ENCODE measurements at regions not wholly inside any gene's neighbourhood (a gene's known extent, or its start where the extent isn't known, plus 50 kb on each side); places are given as distances from the start of the nearest gene placed in this dataset.

GRCh38 chr13:21823416-21823815 lies 152.5 kb downstream of the FGF9 start:
- no peak for DNase-seq

- no peak for DNase-seq
Measured at GRCh38 chr13:21823949-21824348, 153.1 kb downstream of the FGF9 start.

GRCh38 chr13:21825186-21825585 lies 154.3 kb downstream of the FGF9 start:
- no peak for DNase-seq

- no peak for DNase-seq
Measured at GRCh38 chr13:21825801-21826200, 154.9 kb downstream of the FGF9 start.

GRCh38 chr13:21826214-21827015 lies 155.5 kb downstream of the FGF9 start:
- no peak for DNase-seq

DNA sequence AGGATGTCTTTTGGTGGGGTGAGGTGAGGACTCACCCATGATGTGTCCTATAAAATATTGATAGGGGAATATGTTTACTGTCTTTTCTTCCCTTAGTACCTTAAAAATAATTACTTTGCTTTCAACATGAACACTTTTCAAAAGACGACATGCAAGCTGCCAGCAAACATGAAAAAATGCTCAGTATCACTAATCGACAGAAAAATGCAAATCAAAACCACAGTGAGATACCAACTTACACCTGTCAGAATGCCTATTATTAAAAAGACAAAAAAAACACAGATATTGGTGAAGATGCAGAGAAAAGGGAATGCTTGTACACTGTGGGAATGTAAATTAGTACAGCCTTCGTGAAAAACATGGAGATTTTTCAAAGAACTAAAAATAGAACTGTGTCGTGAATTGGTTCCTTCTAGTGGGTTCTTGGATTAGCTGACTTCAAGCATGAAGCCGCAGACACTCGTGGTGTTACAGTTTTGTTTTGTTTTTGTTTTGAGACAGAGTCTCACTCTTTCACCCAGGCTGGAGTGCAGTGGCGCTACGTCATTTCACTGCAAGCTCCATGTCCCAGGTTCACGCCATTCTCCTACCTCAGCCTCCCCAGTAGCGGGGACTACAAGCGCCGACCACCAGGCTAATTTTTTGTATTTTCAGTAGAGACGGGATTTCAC lies 160.9 kb downstream of the FGF9 start:
- DNase-seq: no peak

- no peak for DNase-seq
Measured at GRCh38 chr13:21833921-21834320, 163.0 kb downstream of the FGF9 start.

DNA sequence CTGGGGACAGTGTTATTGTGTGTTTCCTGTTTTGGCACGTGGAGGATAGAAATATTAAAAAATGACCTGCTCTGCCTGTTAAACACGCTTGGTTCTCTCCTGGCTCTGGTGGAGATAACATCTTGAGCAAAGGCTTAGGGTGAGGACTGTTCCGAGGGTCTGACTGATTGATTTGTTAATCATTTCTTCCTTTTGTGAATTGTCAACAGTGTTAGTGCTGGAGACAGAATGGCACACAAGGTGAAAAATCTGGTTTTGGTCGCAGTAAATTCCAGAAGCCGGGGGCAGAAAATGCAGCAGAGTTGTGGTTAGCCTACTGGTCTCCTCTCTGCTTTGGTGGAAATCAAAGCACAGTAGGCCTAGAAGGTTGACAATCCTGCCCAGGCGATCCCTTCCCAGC lies 163.6 kb downstream of the FGF9 start:
- DNase-seq: no peak

- no peak for DNase-seq
Measured at GRCh38 chr13:21837288-21837687, 166.4 kb downstream of the FGF9 start.

GRCh38 chr13:21837841-21838551 lies 167.1 kb downstream of the FGF9 start:
- DNase-seq: no peak

DNA sequence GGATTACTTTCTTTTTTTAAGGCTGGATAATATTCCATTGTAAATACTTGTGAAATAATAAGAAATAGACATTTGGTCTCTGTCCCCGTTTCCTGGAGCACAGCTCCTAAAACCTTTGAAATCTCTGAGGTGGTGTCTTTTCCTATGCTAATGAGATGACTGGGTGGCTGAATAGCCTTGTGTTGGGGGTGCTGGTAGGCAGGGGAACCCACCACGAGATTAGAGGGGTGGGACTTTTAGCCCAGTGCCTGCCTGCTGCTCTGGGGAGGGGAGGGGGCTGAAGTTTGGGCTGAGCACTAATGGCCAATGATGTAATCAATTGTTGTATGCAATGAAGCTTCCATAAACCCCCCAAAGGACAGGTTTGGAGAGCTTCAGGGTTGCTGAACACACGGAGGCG lies 175.7 kb downstream of the FGF9 start:
- no peak for DNase-seq

DNA sequence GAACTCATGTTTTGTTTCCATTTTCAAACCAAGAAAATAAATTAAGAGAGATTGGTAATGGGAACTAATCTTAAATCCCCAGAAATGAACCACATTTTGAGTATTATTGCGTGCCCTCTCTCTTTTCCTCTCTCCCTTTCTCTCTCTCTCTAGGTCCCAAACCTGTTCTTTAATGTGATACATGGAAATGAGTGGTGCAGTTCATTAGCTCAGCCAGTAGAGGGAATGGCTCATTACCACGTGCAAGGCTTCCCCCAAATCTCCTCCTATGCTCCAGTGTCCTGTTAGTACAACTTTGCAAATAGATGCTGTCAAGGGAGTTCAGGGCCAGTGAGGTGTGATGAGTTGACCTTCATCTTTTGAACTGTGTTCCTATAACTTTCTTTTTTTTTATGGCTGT lies 178.4 kb downstream of the FGF9 start:
- no peak for DNase-seq

DNA sequence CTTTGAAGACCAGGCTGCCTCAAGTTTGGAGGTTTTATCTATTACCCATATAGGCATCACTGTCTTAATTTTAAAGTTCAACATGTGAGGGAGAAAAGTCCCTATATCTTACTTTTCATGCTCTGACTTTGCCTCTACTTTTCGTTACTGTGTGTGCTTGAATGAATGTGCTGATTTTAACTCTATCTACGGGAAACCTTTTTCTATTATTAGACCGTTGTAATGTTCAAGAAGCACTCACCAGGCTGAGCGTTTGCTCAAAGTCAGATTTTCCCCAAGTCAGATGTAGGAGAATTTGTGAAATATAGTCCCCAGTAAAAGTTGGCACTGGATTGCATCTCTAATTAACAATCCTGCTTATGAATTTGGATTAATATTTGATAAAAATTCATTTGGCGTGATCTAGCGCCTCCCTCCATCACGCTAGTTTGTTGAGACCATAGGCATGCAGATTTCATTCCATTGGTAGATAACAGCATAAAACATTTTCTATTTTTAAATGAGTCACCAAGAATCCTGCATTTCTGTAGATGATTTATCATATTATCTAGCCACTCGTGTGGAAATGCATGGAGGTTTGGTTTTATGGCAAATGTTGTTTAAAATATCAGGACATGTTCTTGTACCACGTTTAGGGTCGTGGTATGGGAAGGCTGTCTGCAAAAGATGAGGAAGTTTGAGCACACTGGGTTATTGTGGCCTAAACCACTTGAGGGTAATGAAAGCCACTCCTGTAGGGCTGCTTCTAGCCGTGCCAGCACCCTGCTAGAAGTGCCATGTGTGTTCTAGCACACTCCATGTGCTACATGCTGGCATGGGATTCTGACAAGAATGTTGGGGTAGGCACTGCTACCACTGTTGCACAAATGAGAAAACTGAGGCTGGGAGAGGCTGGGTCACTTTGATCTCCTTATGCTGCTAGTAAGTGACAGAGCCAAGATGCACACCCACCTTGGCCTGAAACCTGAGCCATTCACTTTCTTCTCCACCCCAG lies 179.4 kb downstream of the FGF9 start:
- no peak for DNase-seq

- DNase-seq: no peak
Measured at GRCh38 chr13:21852043-21852442, 181.2 kb downstream of the FGF9 start.

- DNase-seq: no peak
Measured at GRCh38 chr13:21853779-21854178, 182.9 kb downstream of the FGF9 start.

GRCh38 chr13:21868823-21869222 lies 197.9 kb downstream of the FGF9 start:
- no peak for DNase-seq

GRCh38 chr13:21871382-21871781 lies 200.5 kb downstream of the FGF9 start:
- no peak for DNase-seq

DNA sequence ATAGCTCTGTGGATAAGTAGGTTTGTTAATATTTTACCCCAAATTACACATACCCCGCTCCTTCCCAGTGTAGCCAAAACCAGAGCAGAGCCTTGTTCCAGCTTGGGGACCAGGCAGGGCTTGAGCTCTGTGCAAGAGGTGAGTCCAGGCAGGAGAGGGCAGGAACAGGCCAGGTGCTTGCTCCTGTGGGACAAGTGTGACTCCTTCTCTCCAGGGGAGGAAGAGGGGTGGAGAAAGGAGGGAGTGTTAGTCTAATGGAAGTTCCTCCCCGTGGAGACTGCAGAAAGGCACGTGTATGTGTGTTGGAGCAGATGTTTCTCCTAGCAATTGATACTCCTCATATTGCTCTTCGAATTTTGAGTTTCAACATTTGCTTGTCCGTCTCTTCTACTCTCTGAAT lies 201.0 kb downstream of the FGF9 start:
- DNase-seq: no peak

DNA sequence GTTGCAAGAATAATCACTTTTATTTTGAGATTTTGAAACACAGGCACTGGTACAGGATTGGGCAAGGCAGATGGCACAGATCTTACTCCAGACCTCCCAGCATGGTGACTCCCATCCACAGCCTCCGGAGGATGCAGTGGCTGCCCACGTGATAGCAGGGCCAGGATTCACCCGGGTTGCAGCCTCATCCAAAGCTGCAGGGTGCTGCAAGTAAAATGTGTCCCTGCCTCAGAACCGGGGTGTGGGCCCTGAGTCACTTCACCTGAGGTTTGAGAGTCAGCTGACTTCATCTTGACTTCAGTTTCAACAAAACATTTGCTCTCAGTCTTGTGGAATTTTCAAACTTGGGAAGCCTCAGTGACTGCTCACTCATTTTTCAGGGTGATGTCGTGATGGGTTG lies 201.9 kb downstream of the FGF9 start:
- no peak for DNase-seq

DNA sequence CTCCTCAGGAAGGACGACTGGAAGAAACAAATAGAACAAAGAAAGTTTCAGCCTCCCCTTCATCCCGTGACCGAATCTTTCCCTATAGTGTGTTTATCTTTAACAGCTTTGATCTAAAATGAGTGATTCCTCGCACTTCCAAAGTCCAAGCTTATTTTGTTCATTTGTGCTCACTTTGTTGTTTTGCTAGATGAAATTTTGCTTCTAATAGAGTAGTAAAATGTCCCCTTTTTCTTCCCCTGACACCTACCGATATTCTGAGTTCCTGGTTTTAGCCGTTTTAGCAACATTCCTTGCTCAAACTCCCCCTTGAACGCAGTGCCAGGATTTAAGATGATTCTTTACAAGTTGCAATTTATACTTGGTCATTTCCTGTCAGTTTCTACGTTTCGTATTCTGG lies 204.2 kb downstream of the FGF9 start:
- DNase-seq: no peak

GRCh38 chr13:21879263-21879914 lies 208.5 kb downstream of the FGF9 start:
- DNase-seq: no peak

DNA sequence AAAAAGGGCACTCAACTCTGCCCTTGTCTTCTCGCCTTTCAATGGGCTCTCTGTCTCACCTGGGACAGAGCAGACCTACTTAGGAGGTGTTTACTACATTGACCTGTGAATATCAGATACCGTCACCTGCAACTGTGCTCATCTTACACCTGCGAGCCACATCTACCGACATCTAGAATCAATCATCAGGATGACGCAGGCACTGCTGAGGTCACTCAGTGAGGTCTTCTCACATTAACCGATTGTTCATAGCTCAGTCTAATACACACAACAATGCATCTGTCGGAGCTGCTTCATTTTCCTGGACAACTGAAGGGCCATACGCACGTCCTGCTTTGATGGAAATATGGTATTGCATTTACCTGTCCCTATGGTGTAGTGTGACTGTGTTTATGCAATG lies 211.9 kb downstream of the FGF9 start:
- no peak for DNase-seq
